Mesendoderm (in vitro differentiated cells): ENCODE measurements at regions not wholly inside any gene's neighbourhood (a gene's known extent, or its start where the extent isn't known, plus 50 kb on each side); places are given as distances from the start of the nearest gene placed in this dataset.

Experiments used
- DNase-seq: peaks from one replicate; pipeline ENCODE4 v3.0.0; 2013
- H2AK5ac ChIP-seq: 2 replicates; pipeline ENCODE4 v1.6.1; 2013; ENCODE audit warnings: low read length, inconsistent platforms
- H2BK120ac ChIP-seq: 2 replicates; pipeline ENCODE4 v1.6.1; 2013; ENCODE audit warnings: low read depth, mild to moderate bottlenecking, low read length, moderate library complexity, mixed read lengths
- H2BK15ac ChIP-seq: replicated peaks from 2 replicates; pipeline ENCODE4 v1.6.1; 2013; ENCODE audit warnings: low read depth, mild to moderate bottlenecking, moderate library complexity
- H2BK5ac ChIP-seq: 2 replicates; pipeline ENCODE4 v1.6.1; 2013; ENCODE audit warnings: low read length, inconsistent platforms
- H3K18ac ChIP-seq: 2 replicates; pipeline ENCODE4 v1.6.1; 2013; ENCODE audit warnings: mild to moderate bottlenecking, low read length, mixed read lengths
- H3K23ac ChIP-seq: one replicate; pipeline ENCODE4 v1.6.1; 2013; ENCODE audit warnings: low read length
- H3K27ac ChIP-seq: 2 replicates; pipeline ENCODE4 v1.5.1; 2013; ENCODE audit warnings: low read depth, mild to moderate bottlenecking, inconsistent platforms, low read length, moderate library complexity
- H3K27me3 ChIP-seq: 2 replicates; pipeline ENCODE4 v1.6.1; 2013; ENCODE audit warnings: low read length, control low read depth, mild to moderate bottlenecking, inconsistent platforms; ENCODE audit not compliant: insufficient read depth, poor library complexity
- H3K36me3 ChIP-seq: 2 replicates; pipeline ENCODE4 v1.6.1; 2013; ENCODE audit warnings: low read length, inconsistent platforms; ENCODE audit not compliant: control insufficient read depth, insufficient read depth
- H3K4ac ChIP-seq: one replicate; pipeline ENCODE4 v1.6.1; 2013; ENCODE audit warnings: low read depth, mild to moderate bottlenecking, low read length, moderate library complexity
- H3K4me1 ChIP-seq: 2 replicates; pipeline ENCODE4 v1.6.1; 2013; ENCODE audit warnings: low read depth, low read length, inconsistent platforms; ENCODE audit not compliant: control insufficient read depth
- H3K4me2 ChIP-seq: 2 replicates; pipeline ENCODE4 v1.6.1; 2013; ENCODE audit warnings: low read length
- H3K4me3 ChIP-seq: 2 replicates; pipeline ENCODE4 v1.5.1; 2013; ENCODE audit warnings: mild to moderate bottlenecking, low read length
- H3K56ac ChIP-seq: one replicate; pipeline ENCODE4 v1.6.1; 2013; ENCODE audit warnings: low read length
- H3K79me1 ChIP-seq: 2 replicates; pipeline ENCODE4 v1.6.1; 2013; ENCODE audit warnings: low read length, inconsistent platforms
- H3K79me2 ChIP-seq: 2 replicates; pipeline ENCODE4 v1.6.1; 2013; ENCODE audit warnings: mild to moderate bottlenecking, low read length; ENCODE audit not compliant: control insufficient read depth, insufficient read depth
- H3K9ac ChIP-seq: 2 replicates; pipeline ENCODE4 v1.6.1; 2013; ENCODE audit warnings: low read length, inconsistent platforms
- H4K5ac ChIP-seq: one replicate; pipeline ENCODE4 v1.6.1; 2013; ENCODE audit warnings: low read length
- H4K8ac ChIP-seq: one replicate; pipeline ENCODE4 v1.6.1; 2013; ENCODE audit warnings: low read depth, mild to moderate bottlenecking, control low read depth, low read length, moderate library complexity
- WGBS: extraction: QIAGEN DNeasy Blood & Tissue Kit; methylation state at CpG from one replicate; pipeline ENCODE4 v1.1.7; 2013; ENCODE audit warnings: low lambda C conversion rate, missing lambda C conversion rate; ENCODE audit not compliant: insufficient coverage; ENCODE audit errors: extremely low coverage; 5-methylcytosine and 5-hydroxymethylcytosine counted together

GRCh38 chrX:79604364-79604763 lies 237.2 kb upstream of the ITM2A start:
- Histone ChIP-seq H3K4me3 (no peak overlapping the region), H2AK5ac (no peak overlapping the region), H3K4ac (no peak overlapping the region), H2BK120ac (no peak overlapping the region), H3K27ac (no peak overlapping the region), H2BK15ac (no peak overlapping the region), H3K27me3 (no peaks in the 10 kb centered on the region), H4K5ac (no peak overlapping the region), H3K79me2 (no peaks in the 10 kb centered on the region), H4K8ac (no peak overlapping the region), H3K4me1 (no peaks in the 10 kb centered on the region), H3K23ac (no peak overlapping the region), H3K18ac (no peak overlapping the region), H3K56ac (no peak overlapping the region), H3K9ac (no peak overlapping the region), H3K4me2 (no peak overlapping the region), H2BK5ac (no peak overlapping the region), H3K36me3 (no peaks in the 10 kb centered on the region), H3K79me1 (no peaks in the 10 kb centered on the region)
- DNase-seq: no peak
- WGBS: no CpG with 5 or more reads among the region's 4 CpGs

- H3K4me1 ChIP-seq: no peaks in the 10 kb centered on the region
- WGBS: no CpG with 5 or more reads among the region's 3 CpGs
- H2BK5ac ChIP-seq: no peak overlapping the region
- H4K8ac ChIP-seq: no peak overlapping the region
- no peaks in the 10 kb centered on the region for H3K79me1 ChIP-seq
- H2BK120ac ChIP-seq: no peak overlapping the region
- H3K27me3 ChIP-seq: no peaks in the 10 kb centered on the region
- H3K36me3 ChIP-seq: no peaks in the 10 kb centered on the region
- no peak for DNase-seq
- H3K4me3 ChIP-seq: no peak overlapping the region
- H3K79me2 ChIP-seq: no peaks in the 10 kb centered on the region
- H3K27ac ChIP-seq: no peak overlapping the region
- no peak overlapping the region for H2AK5ac ChIP-seq
- H3K4ac ChIP-seq: no peak overlapping the region
- H4K5ac ChIP-seq: no peak overlapping the region
- no peak overlapping the region for H3K4me2 ChIP-seq
- no peak overlapping the region for H3K9ac ChIP-seq
- H3K18ac ChIP-seq: no peak overlapping the region
- no peak overlapping the region for H3K56ac ChIP-seq
- H2BK15ac ChIP-seq: no peak overlapping the region
- H3K23ac ChIP-seq: no peak overlapping the region
Measured at GRCh38 chrX:79601341-79602131, 234.4 kb upstream of the ITM2A start.

DNA sequence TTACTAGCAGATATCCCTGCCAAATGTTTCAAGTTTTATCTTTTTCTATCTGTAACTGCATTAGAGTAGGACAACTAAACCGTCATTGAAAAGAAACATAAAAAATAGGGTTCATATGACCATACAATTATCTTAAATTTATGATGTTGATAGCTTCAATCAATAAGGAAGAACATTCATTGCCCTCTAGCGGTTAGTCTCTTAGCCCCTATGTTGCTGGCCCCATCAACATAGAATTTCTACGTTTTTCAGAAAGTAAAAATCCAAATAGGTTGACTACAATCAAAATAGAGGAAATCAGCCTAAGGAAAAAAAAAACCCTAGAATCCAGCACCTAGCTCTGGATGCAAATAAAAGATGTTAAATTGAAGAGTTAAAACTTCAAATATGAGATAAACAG lies 225.1 kb upstream of the ITM2A start:
- no peak for DNase-seq
- no peak overlapping the region for H4K5ac ChIP-seq
- no peak overlapping the region for H3K27ac ChIP-seq
- no peaks in the 10 kb centered on the region for H3K79me2 ChIP-seq
- no peak overlapping the region for H2BK5ac ChIP-seq
- H3K18ac ChIP-seq: no peak overlapping the region
- no peak overlapping the region for H3K23ac ChIP-seq
- H3K79me1 ChIP-seq: no peaks in the 10 kb centered on the region
- no peak overlapping the region for H3K9ac ChIP-seq
- H3K4ac ChIP-seq: no peak overlapping the region
- no peaks in the 10 kb centered on the region for H3K4me1 ChIP-seq
- H4K8ac ChIP-seq: no peak overlapping the region
- no peak overlapping the region for H3K4me3 ChIP-seq
- no peak overlapping the region for H2AK5ac ChIP-seq
- H2BK15ac ChIP-seq: no peak overlapping the region
- H3K56ac ChIP-seq: no peak overlapping the region
- H3K36me3 ChIP-seq: no peaks in the 10 kb centered on the region
- H3K4me2 ChIP-seq: no peak overlapping the region
- no peak overlapping the region for H2BK120ac ChIP-seq
- WGBS: no CpG with 5 or more reads among the region's 3 CpGs
- H3K27me3 ChIP-seq: no peaks in the 10 kb centered on the region

- Histone ChIP-seq H3K27ac (no peak overlapping the region), H2BK120ac (no peak overlapping the region), H3K27me3 (no peaks in the 10 kb centered on the region), H3K56ac (no peak overlapping the region), H2AK5ac (no peak overlapping the region), H3K4ac (no peak overlapping the region), H3K9ac (no peak overlapping the region), H3K79me2 (no peaks in the 10 kb centered on the region), H3K23ac (no peak overlapping the region), H2BK5ac (no peak overlapping the region), H3K79me1 (no peaks in the 10 kb centered on the region), H4K8ac (no peak overlapping the region), H3K4me2 (no peak overlapping the region), H3K4me3 (no peak overlapping the region), H3K36me3 (no peaks in the 10 kb centered on the region), H2BK15ac (no peak overlapping the region), H3K4me1 (no peaks in the 10 kb centered on the region), H3K18ac (no peak overlapping the region), H4K5ac (no peak overlapping the region)
- DNase-seq: no peak
Measured at GRCh38 chrX:79588233-79588632, 221.1 kb upstream of the ITM2A start.

- no peak overlapping the region for H3K4me3 ChIP-seq
- no peaks in the 10 kb centered on the region for H3K27me3 ChIP-seq
- no peaks in the 10 kb centered on the region for H3K4me1 ChIP-seq
- H3K18ac ChIP-seq: no peak overlapping the region
- no peak overlapping the region for H4K8ac ChIP-seq
- no peaks in the 10 kb centered on the region for H3K36me3 ChIP-seq
- no peak overlapping the region for H2BK5ac ChIP-seq
- no peak overlapping the region for H3K56ac ChIP-seq
- no peak overlapping the region for H2AK5ac ChIP-seq
- no peak overlapping the region for H3K9ac ChIP-seq
- H2BK15ac ChIP-seq: no peak overlapping the region
- no peak for DNase-seq
- H3K4me2 ChIP-seq: no peak overlapping the region
- no peak overlapping the region for H2BK120ac ChIP-seq
- no CpG with 5 or more reads among the region's 1 CpG for WGBS
- no peaks in the 10 kb centered on the region for H3K79me2 ChIP-seq
- no peak overlapping the region for H3K23ac ChIP-seq
- no peak overlapping the region for H4K5ac ChIP-seq
- H3K79me1 ChIP-seq: no peaks in the 10 kb centered on the region
- H3K27ac ChIP-seq: no peak overlapping the region
- no peak overlapping the region for H3K4ac ChIP-seq
Measured at GRCh38 chrX:79573760-79574159, 206.6 kb upstream of the ITM2A start.

DNA sequence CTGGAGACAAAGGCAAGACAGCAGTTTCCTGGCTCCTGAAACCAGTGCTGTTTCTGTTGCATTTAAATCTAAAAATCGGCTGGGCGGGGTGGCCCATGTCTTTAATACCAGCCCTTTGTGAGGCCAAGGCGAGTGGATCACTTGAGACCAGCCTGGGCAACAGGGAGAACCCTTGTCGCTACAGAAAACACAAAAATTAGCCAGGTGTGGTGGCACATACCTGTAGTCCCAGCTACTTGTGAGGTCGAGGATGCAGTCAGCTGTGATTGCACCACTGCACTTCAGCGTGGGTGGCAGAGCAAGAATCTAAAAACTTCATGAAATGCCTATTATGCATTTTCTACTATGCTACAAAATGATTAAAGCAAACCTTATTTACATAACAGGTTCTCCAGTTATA lies 205.4 kb upstream of the ITM2A start:
- no peak for DNase-seq
- Histone ChIP-seq H3K56ac (no peak overlapping the region), H3K4me3 (no peak overlapping the region), H2BK5ac (no peak overlapping the region), H3K4me2 (no peak overlapping the region), H4K8ac (no peak overlapping the region), H2BK120ac (no peak overlapping the region), H4K5ac (no peak overlapping the region), H3K18ac (no peak overlapping the region), H3K27ac (no peak overlapping the region), H3K23ac (no peak overlapping the region), H3K36me3 (no peaks in the 10 kb centered on the region), H3K4me1 (no peaks in the 10 kb centered on the region), H2AK5ac (no peak overlapping the region), H3K4ac (no peak overlapping the region), H3K79me1 (no peaks in the 10 kb centered on the region), H2BK15ac (no peak overlapping the region), H3K27me3 (no peaks in the 10 kb centered on the region), H3K9ac (no peak overlapping the region), H3K79me2 (no peaks in the 10 kb centered on the region)
- no CpG with 5 or more reads among the region's 6 CpGs for WGBS
